CD4-positive, CD25-positive, alpha-beta regulatory T cell (primary cell): ENCODE measurements at regions not wholly inside any gene's neighbourhood (a gene's known extent, or its start where the extent isn't known, plus 50 kb on each side); places are given as distances from the start of the nearest gene placed in this dataset.

Experiments used
- ATAC-seq, 2 donors: fragments of 150-1000 bp; cut with Tn5 transposase; one replicate each; pipeline ENCODE4 v1.10.0; 2021; ENCODE audit warnings: low read depth in 2 of 2, moderate number of reproducible peaks in 2 of 2, moderate library complexity in 1 of 2
- DNase-seq, 3 donors: peaks; one replicate each; pipeline versions ENCODE4 v3.0.0 to v3.0.0-alpha.2; 2012 to 2022; ENCODE audit warnings: mixed read lengths in 1 of 3
- H3K27ac ChIP-seq: one replicate; pipeline ENCODE4 v1.7.0; 2013; ENCODE audit warnings: mild to moderate bottlenecking, low read length; ENCODE audit not compliant: insufficient read depth, poor library complexity, severe bottlenecking
- H3K27me3 ChIP-seq: one replicate; pipeline ENCODE4 v1.7.0; 2013; ENCODE audit warnings: low read length; ENCODE audit not compliant: control insufficient read depth, insufficient read depth
- H3K36me3 ChIP-seq: one replicate; pipeline ENCODE4 v1.7.0; 2013; ENCODE audit warnings: mild to moderate bottlenecking, low read length, moderate library complexity; ENCODE audit not compliant: control insufficient read depth, insufficient read depth
- H3K4me1 ChIP-seq: 2 replicates; pipeline ENCODE4 v1.7.0; 2013; ENCODE audit warnings: mild to moderate bottlenecking, low read length; ENCODE audit not compliant: insufficient read depth, control insufficient read depth, poor library complexity, severe bottlenecking
- H3K4me3 ChIP-seq: one replicate; pipeline ENCODE4 v1.7.0; 2013; ENCODE audit warnings: low read depth, mild to moderate bottlenecking, low read length, moderate library complexity
- H3K9me3 ChIP-seq, 2 experiments: 1 replicate in 1 of 2; 2 replicates in 1 of 2; pipeline ENCODE4 v1.7.0; 2013; ENCODE audit warnings: low read length in 2 of 2, mild to moderate bottlenecking in 1 of 2, moderate library complexity in 1 of 2; ENCODE audit not compliant: control insufficient read depth in 2 of 2
- H3K27ac Mint-ChIP-seq, 3 donors: one replicate each; pipeline ENCODE4 v1.8.0; 2020 to 2022; ENCODE audit warnings: mild to moderate bottlenecking in 3 of 3, mixed read lengths in 3 of 3, moderate library complexity in 2 of 3
- H3K27me3 Mint-ChIP-seq: one replicate; pipeline ENCODE4 v1.8.0; 2022; ENCODE audit warnings: mild to moderate bottlenecking, mixed read lengths
- H3K36me3 Mint-ChIP-seq: one replicate; pipeline ENCODE4 v1.8.0; 2020; ENCODE audit warnings: mixed read lengths
- H3K4me1 Mint-ChIP-seq, 4 donors: one replicate each; pipeline ENCODE4 v1.8.0; 2020 to 2022; ENCODE audit warnings: mixed read lengths in 4 of 4, mild to moderate bottlenecking in 1 of 4
- H3K4me3 Mint-ChIP-seq, 4 donors: one replicate each; pipeline ENCODE4 v1.8.0; 2020 to 2022; ENCODE audit warnings: mild to moderate bottlenecking in 4 of 4, mixed read lengths in 4 of 4, moderate library complexity in 3 of 4
- H3K9me3 Mint-ChIP-seq, 7 donors: one replicate each; pipeline ENCODE4 v1.8.0; 2020 to 2022; ENCODE audit warnings: mixed read lengths in 7 of 7, mild to moderate bottlenecking in 3 of 7, moderate library complexity in 2 of 7

DNA sequence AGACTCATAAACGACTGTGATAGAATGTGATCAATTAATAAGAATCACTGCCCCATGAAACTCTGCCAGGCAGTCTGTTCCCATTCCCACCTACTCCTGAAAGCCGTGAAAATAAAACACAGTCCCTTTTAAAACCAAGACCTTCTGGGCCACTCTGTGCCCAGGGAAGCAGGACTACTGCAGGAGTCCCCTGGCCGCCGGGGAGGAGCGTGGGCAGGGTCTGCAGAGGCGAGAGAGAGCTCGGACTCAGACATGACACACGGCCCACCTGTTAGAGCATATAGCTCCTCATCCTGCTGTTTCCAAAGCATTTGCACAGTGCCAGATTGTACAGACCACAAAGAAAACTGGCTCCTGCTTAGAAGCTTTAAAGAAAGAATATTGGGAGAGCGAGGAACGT is 400.5 kb downstream of the SHANK2 start:
- H3K27ac Mint-ChIP-seq, result no peak overlapping the region

GRCh38 chr11:70853068-70853769 is 399.2 kb downstream of the SHANK2 start:
- H3K27ac Mint-ChIP-seq, result no peak overlapping the region
- no peaks in the 10 kb centered on the region for H3K4me1 Mint-ChIP-seq
- H3K27me3 Mint-ChIP-seq, result no peaks in the 10 kb centered on the region
- no peaks in the 10 kb centered on the region for H3K36me3 Mint-ChIP-seq
- Histone ChIP-seq H3K27me3 (no peaks in the 10 kb centered on the region), H3K36me3 (no peaks in the 10 kb centered on the region), H3K9me3 (no peaks in the 10 kb centered on the region), H3K27ac (no peak overlapping the region), H3K4me1 (no peaks in the 10 kb centered on the region), H3K4me3 (no peak overlapping the region)
- H3K9me3 Mint-ChIP-seq, result peaks cover 0 to 9% (median 0%) of the 10 kb centered on the region in 7 donors
- DNase-seq (no peak), ATAC-seq (no peak)
- no peak overlapping the region for H3K4me3 Mint-ChIP-seq

More for the DNA sequence above, 400.5 kb downstream of the SHANK2 start:
- H3K27me3 ChIP-seq, result no peaks in the 10 kb centered on the region
- H3K4me3 ChIP-seq, result no peak overlapping the region
- DNase-seq, result no peak
- no peak for ATAC-seq
- Mint-ChIP-seq H3K36me3 (no peaks in the 10 kb centered on the region), H3K27me3 (no peaks in the 10 kb centered on the region), H3K4me3 (no peak overlapping the region), H3K9me3 (peaks cover 0 to 9% (median 0%) of the 10 kb centered on the region in 7 donors), H3K4me1 (no peaks in the 10 kb centered on the region)
- H3K9me3 ChIP-seq, result no peaks in the 10 kb centered on the region
- H3K36me3 ChIP-seq, result no peaks in the 10 kb centered on the region
- H3K27ac ChIP-seq, result no peak overlapping the region
- no peaks in the 10 kb centered on the region for H3K4me1 ChIP-seq

- H3K4me3 ChIP-seq, result no peak overlapping the region
- Mint-ChIP-seq H3K4me3 (no peak overlapping the region), H3K27me3 (no peaks in the 10 kb centered on the region), H3K36me3 (no peaks in the 10 kb centered on the region), H3K27ac (no peak overlapping the region), H3K9me3 (peaks cover 0 to 9% (median 0%) of the 10 kb centered on the region in 7 donors), H3K4me1 (no peaks in the 10 kb centered on the region)
- no peaks in the 10 kb centered on the region for H3K9me3 ChIP-seq
- no peaks in the 10 kb centered on the region for H3K36me3 ChIP-seq
- DNase-seq (no peak), ATAC-seq (no peak)
- no peak overlapping the region for H3K27ac ChIP-seq
- no peaks in the 10 kb centered on the region for H3K4me1 ChIP-seq
- H3K27me3 ChIP-seq, result no peaks in the 10 kb centered on the region
Measured at GRCh38 chr11:70853770-70854108, 398.6 kb downstream of the SHANK2 start.

- H3K27ac Mint-ChIP-seq, result no peak overlapping the region
- H3K9me3 ChIP-seq, result no peaks in the 10 kb centered on the region
- DNase-seq, result no peak
- no peak overlapping the region for H3K4me3 ChIP-seq
- H3K27me3 ChIP-seq, result no peaks in the 10 kb centered on the region
- H3K36me3 ChIP-seq, result no peaks in the 10 kb centered on the region
- H3K4me1 ChIP-seq, result no peaks in the 10 kb centered on the region
- H3K4me3 Mint-ChIP-seq, result no peak overlapping the region
- no peaks in the 10 kb centered on the region for H3K27me3 Mint-ChIP-seq
- H3K9me3 Mint-ChIP-seq, result peaks cover 0 to 9% (median 0%) of the 10 kb centered on the region in 7 donors
- no peaks in the 10 kb centered on the region for H3K4me1 Mint-ChIP-seq
- ATAC-seq, result no peak
- H3K36me3 Mint-ChIP-seq, result no peaks in the 10 kb centered on the region
- no peak overlapping the region for H3K27ac ChIP-seq
Measured at GRCh38 chr11:70854201-70854600, 398.2 kb downstream of the SHANK2 start.

DNA sequence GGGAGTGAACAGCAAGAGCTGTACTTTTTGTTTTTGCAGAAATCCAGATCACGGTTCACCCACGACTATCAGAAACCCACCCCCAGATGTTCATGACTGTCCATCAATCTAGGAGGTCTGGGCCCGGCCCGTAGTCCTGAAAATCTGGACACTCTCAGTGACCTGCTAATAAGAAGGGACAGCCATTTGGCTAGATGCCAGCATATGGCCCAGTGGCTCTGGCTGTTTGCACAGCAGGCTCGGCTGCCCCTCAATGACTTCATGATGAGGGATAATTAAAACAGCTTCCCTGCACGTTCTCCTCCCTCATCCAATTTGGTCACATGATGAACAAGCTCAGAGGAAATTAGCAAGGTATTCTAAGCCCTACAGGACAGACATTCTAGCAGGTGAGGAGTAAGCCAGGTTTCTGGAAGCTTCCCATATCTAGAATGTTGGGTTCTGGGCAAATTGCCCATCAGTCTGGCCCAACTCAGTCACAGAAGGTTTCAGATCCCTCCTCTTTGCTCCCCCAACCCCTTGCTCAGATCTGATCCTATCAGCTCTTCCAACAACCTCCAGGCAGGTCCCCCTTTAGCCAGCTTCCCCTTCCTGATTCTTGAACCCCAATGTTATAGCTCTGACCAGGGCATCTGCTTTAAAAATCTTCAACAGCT is 397.3 kb downstream of the SHANK2 start:
- H3K4me3 Mint-ChIP-seq, result no peak overlapping the region
- peaks cover 0 to 5% (median 1%) of the 10 kb centered on the region in 7 donors for H3K9me3 Mint-ChIP-seq
- Histone ChIP-seq H3K27me3 (no peaks in the 10 kb centered on the region), H3K4me1 (no peaks in the 10 kb centered on the region), H3K27ac (no peak overlapping the region), H3K9me3 (no peaks in the 10 kb centered on the region), H3K36me3 (no peaks in the 10 kb centered on the region), H3K4me3 (no peak overlapping the region)
- ATAC-seq (no peak), DNase-seq (no peak)
- no peak overlapping the region for H3K27ac Mint-ChIP-seq
- no peaks in the 10 kb centered on the region for H3K27me3 Mint-ChIP-seq
- no peaks in the 10 kb centered on the region for H3K4me1 Mint-ChIP-seq
- H3K36me3 Mint-ChIP-seq, result no peaks in the 10 kb centered on the region

DNA sequence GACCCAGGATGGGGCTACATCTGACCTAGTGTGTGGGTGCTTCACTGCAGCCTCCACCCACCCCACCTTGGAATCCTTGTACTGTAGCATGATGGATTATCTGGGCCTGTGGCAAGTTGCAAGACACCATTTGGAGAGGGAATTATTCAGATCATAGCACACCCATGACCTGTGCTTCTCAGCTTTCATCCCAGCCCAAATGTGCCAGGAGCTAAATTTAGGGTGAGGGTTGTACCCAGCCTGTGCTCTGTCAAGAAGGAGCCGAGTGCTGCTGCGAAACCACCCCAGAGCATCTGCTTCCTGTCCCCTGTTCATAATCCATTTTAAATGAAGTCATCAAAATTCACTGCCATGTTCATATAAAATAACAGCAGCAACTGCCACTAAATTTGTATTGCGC is 394.5 kb downstream of the SHANK2 start:
- H3K27ac Mint-ChIP-seq, result no peak overlapping the region
- H3K36me3 Mint-ChIP-seq, result no peaks in the 10 kb centered on the region
- no peak overlapping the region for H3K27ac ChIP-seq
- peak overlapping the region in 1 of 4 donors; percentile 5 for H3K4me3 Mint-ChIP-seq
- H3K9me3 Mint-ChIP-seq, result peaks cover 0 to 5% (median 0%) of the 10 kb centered on the region in 7 donors
- no peak overlapping the region for H3K4me3 ChIP-seq
- no peaks in the 10 kb centered on the region for H3K9me3 ChIP-seq
- H3K27me3 Mint-ChIP-seq, result no peaks in the 10 kb centered on the region
- no peaks in the 10 kb centered on the region for H3K4me1 Mint-ChIP-seq
- no peaks in the 10 kb centered on the region for H3K4me1 ChIP-seq
- DNase-seq (no peak), ATAC-seq (no peak)
- no peaks in the 10 kb centered on the region for H3K36me3 ChIP-seq
- H3K27me3 ChIP-seq, result no peaks in the 10 kb centered on the region

GRCh38 chr11:70859180-70859579 is 393.2 kb downstream of the SHANK2 start:
- Histone ChIP-seq H3K4me3 (no peak overlapping the region), H3K36me3 (no peaks in the 10 kb centered on the region), H3K9me3 (no peaks in the 10 kb centered on the region), H3K27ac (no peak overlapping the region), H3K4me1 (no peaks in the 10 kb centered on the region), H3K27me3 (no peaks in the 10 kb centered on the region)
- Mint-ChIP-seq H3K4me3 (no peak overlapping the region), H3K36me3 (no peaks in the 10 kb centered on the region), H3K27ac (no peak overlapping the region), H3K27me3 (no peaks in the 10 kb centered on the region), H3K9me3 (peaks cover 0 to 8% (median 2%) of the 10 kb centered on the region in 7 donors), H3K4me1 (no peaks in the 10 kb centered on the region)
- no peak for DNase-seq
- no peak for ATAC-seq

DNA sequence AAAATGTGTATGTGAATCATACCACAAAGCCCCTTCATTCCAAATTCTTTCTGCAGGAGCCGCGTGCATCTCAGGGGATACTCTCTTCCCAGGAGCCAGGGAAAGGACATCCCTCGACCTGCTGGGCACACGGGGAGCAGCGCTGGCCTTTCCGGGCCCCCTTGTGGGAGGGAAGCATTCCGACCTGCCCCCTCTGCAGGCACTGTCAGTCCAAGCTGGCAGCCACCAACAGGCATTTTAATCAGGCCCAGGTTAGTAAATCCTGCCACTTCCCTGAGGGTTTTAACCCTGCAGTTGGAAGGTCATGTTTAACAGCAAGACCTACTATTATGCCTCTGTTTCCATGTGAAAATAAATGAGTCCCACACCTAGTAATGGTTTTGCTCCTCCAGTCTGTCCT is 391.5 kb downstream of the SHANK2 start:
- Histone ChIP-seq H3K27ac (no peak overlapping the region), H3K4me1 (no peaks in the 10 kb centered on the region), H3K9me3 (no peaks in the 10 kb centered on the region), H3K36me3 (no peaks in the 10 kb centered on the region), H3K27me3 (no peaks in the 10 kb centered on the region), H3K4me3 (no peak overlapping the region)
- H3K4me1 Mint-ChIP-seq, result no peaks in the 10 kb centered on the region
- no peaks in the 10 kb centered on the region for H3K36me3 Mint-ChIP-seq
- no peak overlapping the region for H3K27ac Mint-ChIP-seq
- H3K27me3 Mint-ChIP-seq, result no peaks in the 10 kb centered on the region
- ATAC-seq (no peak), DNase-seq (no peak)
- H3K4me3 Mint-ChIP-seq, result no peak overlapping the region
- peaks cover 0 to 6% (median 2%) of the 10 kb centered on the region in 7 donors for H3K9me3 Mint-ChIP-seq
